ENCODE measurements at regions not wholly inside any gene's neighbourhood (a gene's known extent, or its start where the extent isn't known, plus 50 kb on each side); places are given as distances from the start of the nearest gene placed in this dataset.

DNA sequence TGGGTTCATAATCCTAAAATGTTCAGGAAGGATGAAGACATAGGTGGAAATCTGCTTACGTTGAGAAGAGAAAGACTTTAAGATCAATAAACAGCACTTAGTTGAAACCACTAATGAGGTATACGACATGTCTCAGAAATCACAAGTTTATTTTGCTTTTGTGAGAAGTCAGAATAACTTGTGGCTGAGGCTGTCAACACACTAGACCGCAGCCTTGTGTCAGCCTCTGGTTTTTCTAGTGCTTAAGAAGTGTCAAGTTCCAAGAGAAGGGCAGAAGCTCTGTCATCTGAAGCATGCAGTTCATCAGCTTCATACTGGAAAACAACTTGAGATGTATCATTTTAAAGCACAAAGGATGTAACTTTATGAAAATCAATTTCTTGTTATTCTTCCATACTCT is 420.9 kb downstream of the METTL15 start:
- no peak for DNase-seq (ENCODE audit: low spot score)

DNA sequence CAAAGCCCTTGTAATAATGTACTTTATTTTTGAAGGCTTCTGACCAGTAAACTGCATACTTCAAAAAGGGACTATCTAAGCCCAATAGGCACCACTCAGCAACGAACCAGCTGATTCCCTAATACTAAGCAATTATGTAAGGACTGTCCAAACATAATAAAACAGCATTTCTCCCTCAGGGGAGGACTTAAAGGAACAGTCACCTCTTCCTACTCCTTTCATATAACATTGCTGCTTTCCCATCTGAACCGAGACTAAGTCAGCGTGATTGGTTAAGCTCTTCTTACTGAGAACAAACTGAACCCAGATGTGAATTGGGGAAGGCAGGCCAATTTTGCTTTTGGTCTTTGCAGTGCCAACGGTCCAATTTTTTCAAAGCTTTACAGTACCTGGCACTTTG is 420.0 kb downstream of the METTL15 start:
- no peak for DNase-seq (ENCODE audit: low spot score)

DNA sequence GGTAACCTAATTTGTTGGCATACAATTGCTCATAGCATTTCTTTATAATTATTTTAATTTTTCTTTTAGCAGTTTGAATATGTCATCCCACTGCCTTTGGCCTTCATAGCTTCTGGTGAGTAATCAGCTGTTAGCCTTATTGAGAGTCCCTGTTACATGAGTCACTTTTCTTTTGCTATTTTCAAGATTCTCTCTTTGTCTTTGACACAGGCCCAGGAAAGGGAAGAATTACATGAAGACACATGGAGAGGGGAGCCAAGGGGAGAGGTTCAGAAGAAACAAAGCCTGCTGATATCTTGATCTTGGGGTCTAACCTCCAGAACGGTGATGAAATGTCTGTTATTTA is 418.2 kb downstream of the METTL15 start:
- DNase-seq (ENCODE audit: low spot score) = peak; percentile 9

DNA sequence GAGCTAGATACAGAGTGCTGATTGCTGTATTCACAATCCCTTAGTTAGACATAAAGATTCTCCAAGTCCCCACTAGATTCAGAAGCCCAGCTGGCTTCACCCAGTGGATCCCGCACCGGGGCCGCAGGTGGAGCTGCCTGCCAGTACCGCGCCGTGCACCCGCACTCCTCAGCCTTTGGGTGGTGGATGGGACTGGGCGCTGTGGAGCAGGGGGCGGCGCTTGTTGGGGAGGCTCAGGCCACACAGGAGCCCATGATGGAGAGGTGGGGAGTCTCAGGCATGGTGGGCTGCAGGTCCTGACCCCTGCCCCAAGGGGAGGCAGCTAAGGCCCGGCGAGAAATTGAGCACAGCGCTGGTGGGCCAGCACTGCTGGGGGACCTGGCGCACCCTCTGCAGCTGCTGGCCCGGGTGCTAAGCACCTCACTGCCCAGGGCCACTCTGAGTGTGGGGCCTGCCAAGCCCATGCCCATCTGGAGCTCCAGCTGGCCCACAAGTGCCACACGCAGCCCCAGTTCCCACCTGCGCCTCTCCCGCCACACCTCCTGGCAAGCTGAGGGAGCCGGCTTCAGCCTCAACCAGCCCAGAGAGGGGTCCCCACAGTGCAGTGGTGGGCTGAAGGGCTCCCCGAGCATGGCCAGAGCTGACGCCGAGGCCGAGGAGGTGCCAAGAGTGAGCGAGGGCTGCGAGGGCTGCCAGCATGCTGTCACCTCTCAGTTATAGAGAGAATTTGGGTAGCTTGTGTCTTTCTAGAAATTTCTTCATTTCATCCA is 417.6 kb downstream of the METTL15 start:
- no peak for DNase-seq (ENCODE audit: low spot score)

DNA sequence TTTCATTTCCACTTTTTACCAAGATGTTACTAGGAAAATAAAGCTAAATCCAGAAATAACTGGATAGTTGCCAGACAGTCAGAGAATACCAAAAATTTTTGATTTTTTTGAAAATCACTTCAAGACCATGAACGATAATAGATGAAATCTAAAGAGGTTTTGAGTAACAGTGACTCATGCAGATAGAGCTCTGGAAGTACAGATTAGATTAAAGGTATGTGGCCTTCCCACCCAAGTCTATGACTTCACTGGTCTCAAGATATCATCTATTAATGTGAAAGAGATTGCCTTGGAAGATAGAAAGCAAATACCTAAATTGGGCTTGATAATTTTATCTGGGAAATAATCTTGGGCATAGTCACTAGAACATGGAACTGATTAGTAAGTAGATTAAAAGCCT is 415.9 kb downstream of the METTL15 start:
- no peak for DNase-seq (ENCODE audit: low spot score)

DNA sequence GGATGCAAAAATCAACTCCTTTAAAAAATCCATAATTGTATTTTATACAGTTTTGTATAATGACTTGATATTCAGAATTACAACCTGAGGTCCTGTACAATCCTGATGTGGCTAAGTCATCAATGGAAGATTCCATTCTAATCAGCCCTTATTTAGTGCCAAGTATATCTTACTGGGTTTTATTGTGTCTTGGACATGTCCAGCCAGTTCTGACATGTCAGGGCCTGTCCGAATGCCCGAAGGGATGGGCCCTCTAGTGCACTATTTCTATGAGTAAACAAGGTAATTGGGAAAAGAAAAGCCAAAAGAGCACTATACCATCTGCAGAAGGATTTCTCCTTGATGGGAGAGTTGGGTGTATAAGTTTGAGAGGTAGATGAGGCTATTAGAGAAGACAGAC is 412.9 kb downstream of the METTL15 start:
- DNase-seq (ENCODE audit: low spot score) = no peak

DNA sequence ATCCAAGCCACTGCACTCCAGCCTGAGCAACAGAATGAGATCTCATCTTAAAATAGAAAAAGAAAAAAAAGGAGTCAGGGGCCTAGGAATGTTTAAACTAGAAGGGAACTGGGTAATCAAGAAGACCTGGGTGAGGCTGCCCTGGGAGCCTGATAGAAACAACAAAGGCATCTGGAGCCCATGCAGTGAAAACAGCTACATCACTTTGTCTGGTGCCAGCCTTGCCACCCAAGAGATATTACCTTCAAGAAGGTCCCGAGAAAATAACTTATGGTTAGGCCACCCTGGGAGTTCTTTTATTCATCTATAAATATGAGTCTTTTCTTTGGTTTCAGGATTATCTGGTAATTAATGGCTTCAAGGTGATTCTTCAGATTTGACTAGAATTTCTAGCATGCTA is 412.1 kb downstream of the METTL15 start:
- no peak for DNase-seq (ENCODE audit: low spot score)

DNA sequence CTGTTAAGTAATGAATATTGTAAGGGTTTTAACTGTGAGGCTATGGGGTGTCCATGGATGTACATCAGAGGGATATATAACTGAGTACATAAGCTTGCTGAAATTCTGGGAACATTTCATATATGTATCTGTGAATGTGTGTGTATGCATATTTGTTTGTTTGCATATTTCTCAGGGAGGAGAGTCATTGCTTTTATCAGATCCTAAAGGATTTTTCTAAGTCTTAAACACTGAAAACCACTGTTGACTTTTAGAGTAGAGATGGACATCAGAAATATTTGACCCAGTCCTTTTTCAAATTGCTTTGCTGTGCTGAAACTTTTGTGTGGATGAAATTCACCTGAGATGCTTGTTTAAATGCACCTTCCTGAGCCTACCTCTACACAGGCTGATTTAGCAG is 410.6 kb downstream of the METTL15 start:
- DNase-seq (ENCODE audit: low spot score) = no peak

DNA sequence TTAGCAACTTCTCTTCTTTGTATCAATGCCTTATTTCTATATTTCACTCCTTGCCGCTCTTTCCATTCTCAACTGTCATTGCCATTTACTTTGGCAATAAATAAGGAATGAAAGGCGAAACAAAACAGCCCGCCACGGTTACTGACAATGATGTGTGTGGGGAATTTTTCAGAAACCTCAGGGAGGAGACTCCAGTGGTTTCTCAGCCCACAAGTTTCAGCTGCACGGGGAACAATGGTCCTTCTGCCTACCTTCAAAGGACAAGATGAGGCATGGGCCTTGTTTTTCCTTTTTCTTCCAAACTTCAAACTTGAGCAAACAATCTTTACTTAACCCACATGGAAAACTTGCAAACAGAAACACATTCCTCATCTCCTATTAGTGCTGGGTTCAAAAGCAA is 409.4 kb downstream of the METTL15 start:
- no peak for DNase-seq (ENCODE audit: low spot score)

DNA sequence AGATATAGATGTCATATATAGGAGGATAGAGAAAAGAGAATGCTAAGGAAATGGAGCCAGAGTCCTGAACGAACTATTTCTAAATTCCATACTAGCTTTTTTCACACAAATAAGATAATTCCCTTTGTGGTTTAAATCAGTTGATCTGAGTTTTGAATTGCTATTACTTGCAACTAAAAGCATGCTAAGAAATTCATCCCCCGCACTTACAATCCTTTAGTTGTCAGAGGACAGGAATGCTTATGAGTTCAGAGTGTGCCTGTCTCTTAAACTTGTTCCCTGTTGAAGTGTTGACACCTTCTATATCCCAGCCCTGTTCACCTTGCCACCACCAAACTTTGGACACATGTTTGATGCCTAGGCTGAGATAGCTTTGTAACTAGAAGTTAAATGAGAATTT is 406.2 kb downstream of the METTL15 start:
- DNase-seq (ENCODE audit: low spot score) = no peak

DNA sequence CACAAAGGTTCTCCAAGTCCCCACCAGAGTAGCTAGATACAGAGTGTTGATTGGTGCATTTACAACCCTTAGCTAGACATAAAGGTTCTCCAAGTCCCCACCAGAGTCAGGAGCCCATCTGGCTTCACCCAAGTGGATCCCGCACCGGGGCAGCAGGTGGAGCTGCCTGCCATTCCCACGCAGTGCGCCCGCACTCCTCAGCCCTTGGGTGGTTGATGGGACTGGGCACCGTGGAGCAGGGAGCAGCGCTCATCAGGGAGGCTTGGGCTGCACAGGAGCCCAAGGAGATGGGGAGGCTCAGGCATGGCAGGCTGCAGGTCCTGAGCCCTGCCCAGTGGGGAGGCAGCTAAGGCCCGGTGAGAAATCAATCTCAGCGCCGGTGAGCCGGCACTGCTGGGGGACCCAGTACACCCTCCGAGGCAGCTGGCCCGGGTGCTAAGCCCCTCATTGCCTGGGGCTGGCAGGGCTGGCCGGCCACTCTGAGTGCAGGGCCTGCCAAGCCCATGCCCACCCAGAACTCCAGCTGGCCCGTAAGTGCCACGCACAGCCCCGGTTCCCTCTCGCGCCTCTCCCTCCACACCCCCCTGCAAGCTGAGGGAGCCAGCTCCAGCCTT is 404.1 kb downstream of the METTL15 start:
- DNase-seq (ENCODE audit: low spot score) = no peak

DNA sequence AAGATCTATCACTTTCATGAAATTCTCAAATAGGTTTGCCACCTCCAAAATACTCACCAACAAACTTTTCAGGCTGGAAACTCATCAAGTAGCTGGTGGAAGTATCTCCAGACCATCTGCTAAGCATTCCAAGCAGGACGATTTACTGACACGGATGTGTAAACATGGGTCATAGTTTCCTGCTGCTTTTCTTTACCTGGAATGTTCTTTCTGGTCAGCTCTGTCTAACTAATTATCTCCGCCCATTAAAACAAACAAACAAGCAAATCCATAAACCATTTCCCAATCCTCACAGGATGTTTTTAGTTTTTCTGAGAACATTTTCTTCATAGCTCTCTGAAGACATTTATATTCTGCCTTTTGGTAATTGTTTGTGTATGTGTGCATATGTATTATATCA is 397.0 kb downstream of the METTL15 start:
- no peak for DNase-seq (ENCODE audit: low spot score)

DNA sequence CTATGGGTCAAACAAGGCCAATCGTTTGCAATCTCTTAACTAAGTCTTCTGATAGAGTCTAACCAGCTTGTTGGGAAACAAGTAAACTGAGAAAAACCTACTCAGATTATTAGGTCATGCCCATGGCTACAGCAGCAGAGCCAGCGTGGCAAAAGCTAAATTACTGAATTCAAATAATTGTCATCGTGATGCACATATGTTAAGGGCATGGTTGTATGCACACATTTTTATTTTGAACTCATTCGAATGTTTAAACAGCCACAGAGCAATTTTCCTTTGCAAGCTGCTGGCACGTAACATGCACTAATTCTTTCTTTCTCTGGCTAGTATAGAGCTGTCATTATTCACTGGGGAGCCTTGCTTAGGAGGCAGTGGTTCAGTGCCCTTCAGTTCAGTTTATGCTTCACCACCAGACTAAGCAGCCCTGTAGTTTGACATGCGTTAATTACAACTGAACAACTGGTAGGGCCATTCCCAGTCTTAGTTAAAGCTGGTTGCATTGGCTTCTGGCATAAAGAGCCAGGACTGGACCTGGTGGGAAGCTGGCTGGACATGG is 396.4 kb downstream of the METTL15 start:
- DNase-seq (ENCODE audit: low spot score) = no peak

DNA sequence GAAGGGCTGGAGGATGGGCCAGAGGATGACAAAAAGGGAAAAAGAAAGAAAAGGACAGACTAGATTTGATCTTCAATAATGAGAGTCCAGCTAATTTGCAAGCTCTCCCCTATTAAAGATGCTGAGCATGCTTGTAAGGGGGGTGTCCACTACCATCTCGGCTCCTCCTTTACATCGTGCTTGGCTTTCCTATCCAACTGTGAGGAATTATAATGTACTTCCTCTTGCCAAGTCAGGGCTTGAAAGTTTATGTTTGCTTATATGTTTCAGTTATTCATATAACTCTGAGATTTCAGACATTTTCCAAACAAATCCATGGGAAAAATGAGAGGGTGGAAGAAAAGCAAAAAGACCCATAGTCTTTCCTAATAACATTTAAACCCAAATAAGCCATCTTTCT is 387.1 kb downstream of the METTL15 start:
- DNase-seq (ENCODE audit: low spot score) = no peak

DNA sequence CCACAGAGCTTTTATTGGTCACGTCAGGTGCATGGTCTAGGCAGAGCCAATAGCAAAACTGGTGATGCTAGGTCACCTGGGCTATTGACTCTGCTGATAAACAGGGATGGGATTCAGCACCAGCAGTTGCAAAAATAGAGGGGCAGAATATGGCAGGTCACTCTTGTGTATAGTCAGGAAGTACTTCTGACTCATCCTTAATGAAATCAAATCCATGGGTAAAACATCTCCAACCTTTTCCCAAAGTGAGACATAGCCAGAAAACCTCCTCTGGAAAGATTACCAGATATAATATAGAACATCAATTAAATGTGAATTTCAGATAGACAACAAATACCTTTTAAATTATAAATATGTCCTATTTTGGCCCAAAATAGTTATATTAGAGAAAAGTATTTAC is 383.2 kb downstream of the METTL15 start:
- DNase-seq (ENCODE audit: low spot score) = no peak

DNA sequence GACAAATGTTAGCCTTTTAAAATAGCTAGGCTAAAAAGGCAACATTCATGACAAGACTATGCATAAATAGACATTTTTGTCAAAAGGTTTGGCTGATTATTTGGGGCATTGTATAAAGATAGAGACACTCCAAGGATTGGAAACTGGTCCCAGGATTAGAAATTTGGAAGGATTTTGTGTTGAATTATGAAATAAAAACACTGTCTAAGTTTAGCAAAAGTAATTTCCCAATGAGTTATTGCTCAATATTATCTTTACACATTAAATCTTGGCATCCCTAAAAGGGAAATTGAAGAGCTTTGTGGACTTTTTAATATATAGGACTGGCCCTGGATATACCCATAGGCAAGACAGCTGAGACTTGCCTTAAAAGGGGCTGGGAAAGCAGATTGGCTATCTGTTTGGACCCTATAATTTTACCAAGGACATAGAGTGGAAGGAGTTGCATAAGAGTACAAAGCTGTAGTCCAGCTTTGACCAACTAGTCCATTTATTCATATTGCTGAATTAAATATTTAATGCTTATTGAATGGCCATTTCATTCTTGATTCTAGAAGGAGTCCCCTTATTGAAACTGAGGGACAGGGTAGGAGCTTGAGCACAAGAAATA is 382.7 kb downstream of the METTL15 start:
- DNase-seq (ENCODE audit: low spot score) = no peak

DNA sequence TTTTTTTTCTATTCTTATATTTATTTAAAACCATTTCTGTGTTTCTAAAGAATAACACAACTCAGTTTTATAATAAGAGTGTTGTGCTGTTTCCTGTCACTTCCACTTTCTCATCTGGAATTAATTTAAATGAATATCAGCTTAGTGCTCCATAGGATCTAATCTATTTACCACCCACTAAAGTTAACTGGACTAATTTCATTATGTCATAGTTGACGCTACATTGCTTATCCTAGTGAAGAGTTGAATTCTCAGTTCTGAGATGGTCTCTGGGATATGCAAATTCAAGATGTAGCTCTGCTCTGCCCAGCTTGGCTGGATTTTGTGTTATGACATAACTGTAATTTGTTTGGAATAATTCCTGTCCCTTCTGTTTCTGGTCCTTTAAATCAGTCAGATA is 380.1 kb downstream of the METTL15 start:
- no peak for DNase-seq (ENCODE audit: low spot score)

DNA sequence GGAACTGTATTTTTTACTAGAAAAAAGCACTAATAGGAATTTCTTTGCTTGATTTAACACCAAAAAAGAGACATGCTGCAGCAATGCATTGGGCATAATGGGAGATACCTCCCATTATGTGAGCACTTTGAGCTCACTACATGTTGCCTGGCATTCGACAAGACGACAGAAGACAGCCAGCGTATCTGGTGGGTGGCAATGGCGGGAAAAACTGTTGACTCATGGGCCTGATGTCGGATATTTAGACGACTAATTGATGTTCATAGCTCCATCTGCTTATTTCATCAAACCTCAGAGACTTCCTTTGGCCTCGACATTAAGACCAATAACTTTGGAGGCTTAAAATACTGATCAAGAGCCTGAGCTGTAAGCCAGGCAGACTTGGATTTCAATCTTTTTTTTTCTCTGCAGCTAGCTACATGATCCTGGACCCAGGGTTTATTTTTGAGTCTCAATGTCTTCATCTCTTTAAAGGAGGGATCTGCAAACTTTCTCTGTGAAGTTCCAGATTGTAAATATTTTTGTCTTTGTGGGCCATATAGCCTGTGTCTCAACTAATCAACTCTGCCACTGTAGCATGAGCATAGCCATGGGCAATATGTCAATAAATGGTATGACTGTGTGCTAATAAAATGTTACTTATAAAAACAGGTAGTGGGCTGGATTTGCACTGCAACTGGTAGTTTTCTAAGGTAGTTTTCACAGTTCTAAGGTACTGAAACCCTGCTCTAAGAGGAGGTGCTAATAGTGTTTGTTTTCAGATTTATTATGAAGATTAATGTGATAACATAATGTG is 375.1 kb downstream of the METTL15 start:
- no peak for DNase-seq (ENCODE audit: low spot score)

DNA sequence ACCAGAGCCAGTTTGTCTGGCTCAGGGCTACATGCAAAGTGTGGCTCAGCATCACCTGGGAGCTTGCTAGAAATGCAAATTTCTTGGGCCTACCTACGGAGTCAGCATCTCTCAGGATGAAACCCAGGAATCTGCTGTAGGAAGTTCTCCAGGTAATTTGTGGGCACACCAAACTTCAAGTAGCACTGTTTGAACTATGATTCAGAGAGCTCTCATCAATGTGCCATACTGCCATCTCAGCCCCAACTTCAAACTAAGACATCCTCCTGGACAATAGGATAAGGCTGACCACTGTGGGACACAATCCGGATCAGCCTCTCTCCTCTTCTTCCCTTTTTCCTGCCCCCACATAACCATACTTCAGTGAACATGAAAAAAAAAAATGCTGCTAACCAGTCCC is 374.5 kb downstream of the METTL15 start:
- no peak for DNase-seq (ENCODE audit: low spot score)

DNA sequence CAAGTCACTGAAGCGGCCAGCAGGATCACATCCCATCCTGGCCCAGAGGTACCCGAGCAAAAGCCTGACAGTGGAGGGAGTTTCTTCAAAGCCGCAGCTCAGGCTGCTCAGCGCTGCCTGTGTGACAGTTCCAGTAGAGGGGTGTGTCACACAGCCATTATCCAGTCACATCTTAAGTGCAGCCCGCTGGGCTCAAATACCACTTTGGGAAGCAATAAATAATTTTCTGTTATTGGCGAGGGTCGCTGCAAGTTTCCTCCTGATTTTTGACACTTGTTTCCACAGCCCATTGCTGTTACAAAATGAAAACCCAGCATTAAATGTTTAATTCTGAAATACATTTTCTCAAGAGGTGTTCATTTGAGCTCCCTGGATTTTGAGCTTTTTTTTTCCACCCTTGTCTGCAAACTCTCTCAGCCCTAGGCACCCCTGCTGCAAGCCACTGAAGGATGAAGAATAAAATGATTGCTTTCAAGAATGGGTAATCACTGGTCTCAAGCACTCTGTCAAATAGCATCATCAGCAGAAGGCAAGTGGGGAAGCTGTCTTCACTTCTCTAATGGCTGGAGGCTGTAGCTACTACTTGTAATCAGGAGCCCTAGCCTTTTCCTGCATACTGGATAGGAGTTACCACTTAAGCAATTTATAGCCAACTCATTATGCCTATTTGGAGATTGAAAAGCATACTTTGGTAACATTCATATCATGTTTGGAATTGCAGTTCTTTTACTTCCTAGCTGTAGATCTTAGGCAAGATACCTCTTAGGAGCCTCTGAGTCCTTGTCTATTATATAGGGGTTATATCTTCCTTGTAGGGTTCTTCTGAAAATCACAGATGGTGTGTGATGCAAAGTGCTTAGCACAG is 373.7 kb downstream of the METTL15 start:
- DNase-seq (ENCODE audit: low spot score) = no peak

DNA sequence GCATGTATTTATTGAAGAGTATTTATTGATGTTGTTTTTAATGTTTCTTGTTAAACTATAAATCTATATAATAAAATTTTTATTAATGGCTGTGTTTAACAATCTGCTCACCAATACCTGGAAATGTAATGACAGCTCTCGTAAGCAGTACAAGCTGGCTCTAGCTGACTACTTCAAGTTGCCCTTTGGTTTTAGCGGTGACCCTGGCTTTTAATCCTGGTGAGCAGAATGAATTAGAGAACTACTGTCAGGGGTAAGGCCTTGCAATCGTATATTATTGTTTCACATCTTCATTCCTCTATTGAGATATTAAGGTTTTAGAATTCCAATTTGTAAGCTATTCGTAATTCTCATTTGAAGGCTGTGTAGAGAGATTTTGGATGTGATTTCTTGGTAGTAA is 372.2 kb downstream of the METTL15 start:
- DNase-seq (ENCODE audit: low spot score) = no peak

DNA sequence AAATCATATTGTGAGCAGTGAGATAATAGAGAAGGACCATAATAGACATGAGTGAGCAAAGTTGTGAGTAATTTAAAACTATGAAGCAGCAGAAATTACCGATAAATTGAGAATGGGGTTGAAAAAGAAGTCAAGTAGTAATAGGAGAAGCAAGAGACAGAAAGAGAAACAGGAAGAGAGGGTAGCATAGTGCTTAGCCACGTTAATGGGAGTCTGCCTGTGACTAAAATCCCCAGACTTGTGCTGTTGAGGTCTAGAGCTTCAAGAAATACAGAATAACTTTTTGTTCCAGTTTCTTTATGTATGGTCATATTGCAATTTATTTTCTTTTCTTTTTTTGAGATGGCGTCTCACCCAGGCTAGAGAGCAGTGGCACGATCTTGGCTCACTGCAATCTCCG is 368.7 kb downstream of the METTL15 start:
- no peak for DNase-seq (ENCODE audit: low spot score)

Measured in kidney tubule cell (primary cell).